ENCODE measurements at regions not wholly inside any gene's neighbourhood (a gene's known extent, or its start where the extent isn't known, plus 50 kb on each side); places are given as distances from the start of the nearest gene placed in this dataset.

- no peak overlapping the region for H3K27ac ChIP-seq (ENCODE audit: low read depth, low read length)
- H3K9me3 ChIP-seq (ENCODE audit: control insufficient read depth, insufficient read depth, low read length): no peaks in the 10 kb centered on the region; the same call in 1 of the 2 replicates
- H3K4me3 ChIP-seq (ENCODE audit: low read length): no peak overlapping the region
- H4K20me1 ChIP-seq (ENCODE audit: control insufficient read depth, insufficient read depth, low read depth, low read length): no peaks in the 10 kb centered on the region
- H3F3A ChIP-seq (ENCODE audit: control insufficient read depth, insufficient read depth): no peaks in the 10 kb centered on the region
- no peak overlapping the region for H3K4me2 ChIP-seq (ENCODE audit: low read length)
- H3K36me3 ChIP-seq (ENCODE audit: control insufficient read depth, low read length): no peaks in the 10 kb centered on the region
- H3K4me1 ChIP-seq (ENCODE audit: control insufficient read depth, low read length): no peaks in the 10 kb centered on the region
- H3K27me3 ChIP-seq (ENCODE audit: control insufficient read depth, low read length): no peaks in the 10 kb centered on the region
- H3K9me2 ChIP-seq (replicated peaks; ENCODE audit: control insufficient read depth, low read length): no peaks in the 10 kb centered on the region
- no peaks in the 10 kb centered on the region for H3K79me2 ChIP-seq (ENCODE audit: control insufficient read depth, low read length)
- TF ChIP-seq, protein P1, sequence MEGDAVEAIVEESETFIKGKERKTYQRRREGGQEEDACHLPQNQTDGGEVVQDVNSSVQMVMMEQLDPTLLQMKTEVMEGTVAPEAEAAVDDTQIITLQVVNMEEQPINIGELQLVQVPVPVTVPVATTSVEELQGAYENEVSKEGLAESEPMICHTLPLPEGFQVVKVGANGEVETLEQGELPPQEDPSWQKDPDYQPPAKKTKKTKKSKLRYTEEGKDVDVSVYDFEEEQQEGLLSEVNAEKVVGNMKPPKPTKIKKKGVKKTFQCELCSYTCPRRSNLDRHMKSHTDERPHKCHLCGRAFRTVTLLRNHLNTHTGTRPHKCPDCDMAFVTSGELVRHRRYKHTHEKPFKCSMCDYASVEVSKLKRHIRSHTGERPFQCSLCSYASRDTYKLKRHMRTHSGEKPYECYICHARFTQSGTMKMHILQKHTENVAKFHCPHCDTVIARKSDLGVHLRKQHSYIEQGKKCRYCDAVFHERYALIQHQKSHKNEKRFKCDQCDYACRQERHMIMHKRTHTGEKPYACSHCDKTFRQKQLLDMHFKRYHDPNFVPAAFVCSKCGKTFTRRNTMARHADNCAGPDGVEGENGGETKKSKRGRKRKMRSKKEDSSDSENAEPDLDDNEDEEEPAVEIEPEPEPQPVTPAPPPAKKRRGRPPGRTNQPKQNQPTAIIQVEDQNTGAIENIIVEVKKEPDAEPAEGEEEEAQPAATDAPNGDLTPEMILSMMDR (IDR thresholded peaks at IDR 0.05; ENCODE audit: low read depth, low read length, poor library complexity, severe bottlenecking): no peak
- TF ChIP-seq EZH2phosphoT487 (IDR thresholded peaks at IDR 0.05; ENCODE audit: borderline replicate concordance, low read length): no peak
Measured at GRCh38 chr6:170127151-170127550, 163.7 kb downstream of the DLL1 start.

GRCh38 chr6:170125456-170126300 is 165.2 kb downstream of the DLL1 start:
- Histone ChIP-seq H3K4me1 (ENCODE audit: control insufficient read depth, low read length) (no peaks in the 10 kb centered on the region), H3K27ac (ENCODE audit: low read depth, low read length) (no peak overlapping the region), H3K27me3 (ENCODE audit: control insufficient read depth, low read length) (no peaks in the 10 kb centered on the region), H4K20me1 (ENCODE audit: control insufficient read depth, insufficient read depth, low read depth, low read length) (no peaks in the 10 kb centered on the region), H3K9me2 (replicated peaks; ENCODE audit: control insufficient read depth, low read length) (no peaks in the 10 kb centered on the region), H3F3A (ENCODE audit: control insufficient read depth, insufficient read depth) (no peaks in the 10 kb centered on the region), H3K4me2 (ENCODE audit: low read length) (no peak overlapping the region), H3K4me3 (ENCODE audit: low read length) (no peak overlapping the region), H3K79me2 (ENCODE audit: control insufficient read depth, low read length) (no peaks in the 10 kb centered on the region), H3K9me3 (ENCODE audit: control insufficient read depth, insufficient read depth, low read length) (peaks cover 4% of the 10 kb centered on the region; the same call in 1 of the 2 replicates), H3K36me3 (ENCODE audit: control insufficient read depth, low read length) (no peaks in the 10 kb centered on the region)
- TF ChIP-seq, protein P1 (IDR thresholded peaks at IDR 0.05; ENCODE audit: low read depth, low read length, poor library complexity, severe bottlenecking): no peak
- TF ChIP-seq EZH2phosphoT487 (IDR thresholded peaks at IDR 0.05; ENCODE audit: borderline replicate concordance, low read length): no peak

DNA sequence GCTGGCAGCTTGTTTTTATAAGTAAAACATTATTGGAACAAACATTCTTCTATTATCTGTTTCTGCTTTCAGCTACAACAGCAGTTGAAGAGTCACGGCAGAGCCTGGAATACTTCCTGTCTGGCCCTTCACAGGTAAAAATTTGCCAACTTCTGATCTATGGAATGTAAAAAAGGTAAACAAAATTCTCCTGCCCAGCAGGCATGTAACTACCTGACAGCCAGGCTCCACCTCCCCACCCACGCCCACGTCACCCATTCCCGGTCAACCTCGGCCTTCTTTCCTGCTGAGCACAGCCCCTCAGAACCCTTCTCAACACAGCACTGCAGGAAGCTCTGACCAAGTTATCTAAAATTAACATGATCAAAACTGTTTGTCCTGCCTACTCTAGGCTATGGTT is 166.0 kb downstream of the DLL1 start:
- Histone ChIP-seq H3K4me1 (ENCODE audit: control insufficient read depth, low read length) (no peaks in the 10 kb centered on the region), H3K9me2 (replicated peaks; ENCODE audit: control insufficient read depth, low read length) (no peaks in the 10 kb centered on the region), H3K4me3 (ENCODE audit: low read length) (no peak overlapping the region), H3K27me3 (ENCODE audit: control insufficient read depth, low read length) (no peaks in the 10 kb centered on the region), H3K4me2 (ENCODE audit: low read length) (no peak overlapping the region), H3K79me2 (ENCODE audit: control insufficient read depth, low read length) (no peaks in the 10 kb centered on the region), H3K36me3 (ENCODE audit: control insufficient read depth, low read length) (no peaks in the 10 kb centered on the region), H3K27ac (ENCODE audit: low read depth, low read length) (no peak overlapping the region), H4K20me1 (ENCODE audit: control insufficient read depth, insufficient read depth, low read depth, low read length) (no peaks in the 10 kb centered on the region), H3K9me3 (ENCODE audit: control insufficient read depth, insufficient read depth, low read length) (peaks cover 4% of the 10 kb centered on the region; the same call in 1 of the 2 replicates), H3F3A (ENCODE audit: control insufficient read depth, insufficient read depth) (no peaks in the 10 kb centered on the region)
- TF ChIP-seq EZH2phosphoT487 (IDR thresholded peaks at IDR 0.05; ENCODE audit: borderline replicate concordance, low read length): no peak
- TF ChIP-seq, protein P1 (IDR thresholded peaks at IDR 0.05; ENCODE audit: low read depth, low read length, poor library complexity, severe bottlenecking): no peak
